Uterus (tissue), 3 donors: ENCODE measurements at regions not wholly inside any gene's neighbourhood (a gene's known extent, or its start where the extent isn't known, plus 50 kb on each side); places are given as distances from the start of the nearest gene placed in this dataset.

Experiments used
- DNase-seq, 2 donors: peaks; one replicate each; pipeline ENCODE4 v3.0.0-alpha.2; 2019 to 2020
- H3K27ac ChIP-seq, 2 donors: fragments of 200-600 bp; sonication (generic); 1 replicate in 1 of 2; 2 replicates in 1 of 2; pipeline ENCODE4 v1.5.1; 2016 to 2018
- H3K27me3 ChIP-seq, 2 donors: fragments of 200-600 bp; sonication (generic); one replicate each; pipeline ENCODE4 v1.5.1; 2018 to 2019; ENCODE audit warnings: control low read depth in 1 of 2
- H3K36me3 ChIP-seq, 2 donors: fragments of 200-600 bp; sonication (generic); one replicate each; pipeline ENCODE4 v1.5.1; 2019; ENCODE audit warnings: control low read depth in 1 of 2
- H3K4me1 ChIP-seq, 2 donors: fragments of 200-600 bp; sonication (generic); one replicate each; pipeline ENCODE4 v1.5.1; 2018 to 2019; ENCODE audit warnings: control low read depth in 1 of 2
- H3K4me3 ChIP-seq, 2 donors: fragments of 200-600 bp; sonication (generic); 1 replicate in 1 of 2; 2 replicates in 1 of 2; pipeline ENCODE4 v1.5.1; 2018 to 2019; ENCODE audit warnings: mild to moderate bottlenecking in 1 of 2
- H3K9me3 ChIP-seq, 2 donors: fragments of 200-600 bp; sonication (generic); one replicate each; pipeline ENCODE4 v1.5.1; 2019; ENCODE audit warnings: control low read depth in 1 of 2
- POLR2A ChIP-seq, 2 donors: fragments of 450-650 bp; IDR thresholded peaks; one replicate each; pipeline ENCODE4 v1.6.1; 2016; ENCODE audit warnings: antibody characterized with exemption in 2 of 2, mild to moderate bottlenecking in 1 of 2, moderate library complexity in 1 of 2
- intact Hi-C: fragments of 100-400 bp; cut with DNase I; formaldehyde crosslinking; loops from one replicate; pipeline ENCODE4 v1.15.1; 2023; ENCODE audit warnings: low total_unique reads
- TF ChIP-seq, protein P1 (sequence below), 4 experiments: fragments of 200-600 bp in 2 of 4; fragments of 450-650 bp in 2 of 4; sonication (generic) in 2 of 4; IDR thresholded peaks; one replicate each; pipeline ENCODE4 v1.5.1; 2016 to 2019; ENCODE audit warnings: antibody characterized with exemption in 4 of 4, mild to moderate bottlenecking in 2 of 4, moderate library complexity in 1 of 4
- donor health status: DM: yes; HTN: yes; CAD: no.

DNA sequence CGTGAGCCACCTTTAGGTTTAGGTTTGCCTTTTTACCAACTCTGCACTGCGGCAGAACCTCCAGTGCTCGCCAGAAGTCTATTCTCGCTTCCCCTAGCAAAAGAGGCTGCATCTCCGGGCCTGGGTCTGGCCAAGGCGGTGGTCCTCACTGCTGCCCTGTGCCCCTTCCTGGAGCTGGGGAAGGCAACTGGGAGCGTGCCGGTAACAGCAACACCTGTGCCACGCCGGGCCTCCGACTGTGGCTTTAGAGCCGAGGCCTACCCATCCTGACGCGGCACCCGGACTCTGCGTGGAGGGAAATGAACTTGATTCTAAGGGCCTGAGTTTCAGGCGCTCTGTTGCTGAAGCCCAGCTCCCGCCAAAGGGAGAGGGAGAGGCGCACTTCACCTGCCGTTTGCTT lies 82.4 kb upstream of the SPATA31C2 start:
- Histone ChIP-seq H3K27ac (no peak overlapping the region), H3K36me3 (no peaks in the 10 kb centered on the region), H3K9me3 (no peaks in the 10 kb centered on the region), H3K27me3 (no peaks in the 10 kb centered on the region), H3K4me1 (no peaks in the 10 kb centered on the region), H3K4me3 (no peak overlapping the region)
- no peak for DNase-seq
- intact Hi-C loops = no loop called here
- TF ChIP-seq, protein P1, sequence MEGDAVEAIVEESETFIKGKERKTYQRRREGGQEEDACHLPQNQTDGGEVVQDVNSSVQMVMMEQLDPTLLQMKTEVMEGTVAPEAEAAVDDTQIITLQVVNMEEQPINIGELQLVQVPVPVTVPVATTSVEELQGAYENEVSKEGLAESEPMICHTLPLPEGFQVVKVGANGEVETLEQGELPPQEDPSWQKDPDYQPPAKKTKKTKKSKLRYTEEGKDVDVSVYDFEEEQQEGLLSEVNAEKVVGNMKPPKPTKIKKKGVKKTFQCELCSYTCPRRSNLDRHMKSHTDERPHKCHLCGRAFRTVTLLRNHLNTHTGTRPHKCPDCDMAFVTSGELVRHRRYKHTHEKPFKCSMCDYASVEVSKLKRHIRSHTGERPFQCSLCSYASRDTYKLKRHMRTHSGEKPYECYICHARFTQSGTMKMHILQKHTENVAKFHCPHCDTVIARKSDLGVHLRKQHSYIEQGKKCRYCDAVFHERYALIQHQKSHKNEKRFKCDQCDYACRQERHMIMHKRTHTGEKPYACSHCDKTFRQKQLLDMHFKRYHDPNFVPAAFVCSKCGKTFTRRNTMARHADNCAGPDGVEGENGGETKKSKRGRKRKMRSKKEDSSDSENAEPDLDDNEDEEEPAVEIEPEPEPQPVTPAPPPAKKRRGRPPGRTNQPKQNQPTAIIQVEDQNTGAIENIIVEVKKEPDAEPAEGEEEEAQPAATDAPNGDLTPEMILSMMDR (IDR thresholded peaks at IDR 0.05) = no peak
- TF ChIP-seq POLR2A (IDR thresholded peaks at IDR 0.05) = no peak

DNA sequence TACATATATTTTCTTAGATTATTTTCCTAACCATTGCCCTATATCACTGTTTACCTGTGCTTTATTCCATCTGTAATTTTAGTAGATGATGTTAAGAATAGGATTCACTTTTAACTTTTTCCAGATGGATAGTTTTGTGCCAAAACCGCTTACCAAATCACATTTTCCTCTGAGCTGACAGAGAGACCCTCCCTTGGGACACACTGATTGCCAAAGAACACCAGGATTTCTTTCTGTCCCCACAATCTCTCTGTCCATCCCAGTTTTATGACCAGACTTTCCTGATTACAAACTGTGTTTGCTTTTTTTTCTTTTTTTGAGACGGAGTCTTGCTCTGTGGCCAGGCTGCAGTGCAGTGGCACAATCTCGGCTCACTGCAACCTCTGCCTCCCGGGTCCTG lies 81.3 kb upstream of the SPATA31C2 start:
- H3K9me3 ChIP-seq = no peaks in the 10 kb centered on the region
- H3K27me3 ChIP-seq = no peaks in the 10 kb centered on the region
- no peaks in the 10 kb centered on the region for H3K4me1 ChIP-seq
- H3K4me3 ChIP-seq = no peak overlapping the region
- intact Hi-C loops = no loop called here
- DNase-seq = no peak
- TF ChIP-seq, protein P1 (IDR thresholded peaks at IDR 0.05) = no peak
- TF ChIP-seq POLR2A (IDR thresholded peaks at IDR 0.05) = no peak
- no peaks in the 10 kb centered on the region for H3K36me3 ChIP-seq
- H3K27ac ChIP-seq = no peak overlapping the region

DNA sequence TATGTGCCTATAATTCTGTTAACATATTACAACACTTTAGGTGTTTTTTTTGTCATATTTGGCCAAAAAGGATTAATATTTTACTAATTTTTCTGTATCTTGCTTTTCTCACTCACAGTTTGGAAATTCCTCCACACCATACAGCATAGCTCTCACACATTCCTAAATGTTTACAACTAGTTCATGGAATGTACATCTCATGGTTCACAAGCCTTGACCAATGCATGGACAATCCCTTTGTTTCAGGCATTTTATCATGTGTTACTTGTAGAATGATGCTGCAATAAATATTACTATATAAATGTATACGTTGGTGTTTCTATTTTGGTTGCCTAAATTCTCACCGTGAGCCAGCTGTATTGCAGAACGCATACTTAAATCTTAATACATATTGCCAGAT lies 80.5 kb upstream of the SPATA31C2 start:
- intact Hi-C loops = no loop called here

DNA sequence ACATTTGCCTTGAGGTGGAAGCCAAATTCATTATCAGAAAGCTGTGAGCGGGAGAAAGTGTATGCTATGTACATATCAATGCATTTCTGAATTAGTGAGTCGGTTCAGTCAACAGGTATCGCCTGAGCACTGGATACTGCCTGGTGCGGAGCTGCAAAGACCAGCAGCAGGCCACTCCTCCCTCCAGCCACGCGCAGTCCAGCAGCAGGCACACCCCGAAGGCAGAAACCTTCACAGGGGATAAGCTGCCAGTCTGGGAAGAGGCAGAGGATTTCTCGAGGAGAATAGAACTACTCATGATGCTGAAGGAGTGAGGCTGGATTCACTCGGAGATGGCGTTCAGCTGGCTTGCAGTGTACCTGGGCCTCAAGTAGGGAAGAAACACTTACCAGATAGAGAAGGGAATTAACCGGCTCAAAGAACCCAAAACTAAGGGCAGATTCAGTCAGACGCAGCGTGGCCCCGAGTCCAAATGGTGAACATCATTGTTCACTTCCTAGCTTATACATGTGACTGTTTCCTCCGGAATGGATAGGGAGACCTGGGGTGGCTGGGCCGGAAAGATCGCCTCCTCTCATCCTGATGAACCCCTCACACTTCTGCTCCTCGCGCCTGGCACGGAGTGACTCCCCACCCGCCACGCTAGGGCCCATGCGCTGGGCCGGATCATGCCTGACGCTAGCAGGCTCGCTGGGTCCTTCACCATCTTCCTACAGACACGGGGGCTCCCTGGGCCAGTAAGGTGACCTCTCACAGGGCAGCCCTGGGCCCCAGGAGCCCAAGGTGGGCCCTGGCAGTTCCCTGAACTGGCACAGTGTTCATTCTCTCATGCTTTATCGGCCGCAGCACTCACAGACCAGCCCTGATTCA lies 78.1 kb upstream of the SPATA31C2 start:
- no peak for TF ChIP-seq POLR2A (IDR thresholded peaks at IDR 0.05)
- TF ChIP-seq, protein P1 (IDR thresholded peaks at IDR 0.05) = no peak
- Histone ChIP-seq H3K4me1 (no peaks in the 10 kb centered on the region), H3K9me3 (no peaks in the 10 kb centered on the region), H3K4me3 (no peak overlapping the region), H3K27ac (no peak overlapping the region), H3K36me3 (no peaks in the 10 kb centered on the region), H3K27me3 (no peaks in the 10 kb centered on the region)
- intact Hi-C loops = no loop called here
- no peak for DNase-seq

More for the DNA sequence above, 80.5 kb upstream of the SPATA31C2 start:
- H3K9me3 ChIP-seq = no peaks in the 10 kb centered on the region
- no peaks in the 10 kb centered on the region for H3K27me3 ChIP-seq
- H3K36me3 ChIP-seq = no peaks in the 10 kb centered on the region
- DNase-seq = no peak
- TF ChIP-seq, protein P1 (IDR thresholded peaks at IDR 0.05) = no peak
- no peak for TF ChIP-seq POLR2A (IDR thresholded peaks at IDR 0.05)
- H3K4me1 ChIP-seq = no peaks in the 10 kb centered on the region
- H3K4me3 ChIP-seq = no peak overlapping the region
- H3K27ac ChIP-seq = no peak overlapping the region

GRCh38 chr9:88215196-88216125 lies 77.2 kb upstream of the SPATA31C2 start:
- intact Hi-C loops = no loop called here

More at GRCh38 chr9:88215196-88216125, 77.2 kb upstream of the SPATA31C2 start:
- Histone ChIP-seq H3K4me3 (no peak overlapping the region), H3K9me3 (no peaks in the 10 kb centered on the region), H3K27ac (no peak overlapping the region), H3K27me3 (no peaks in the 10 kb centered on the region), H3K4me1 (no peaks in the 10 kb centered on the region), H3K36me3 (no peaks in the 10 kb centered on the region)
- DNase-seq = no peak
- TF ChIP-seq POLR2A (IDR thresholded peaks at IDR 0.05) = no peak
- TF ChIP-seq, protein P1 (IDR thresholded peaks at IDR 0.05) = no peak
